SK-N-SH treated with all-trans-retinoic acid at 6 μM for 48 hours (cell line): ENCODE measurements at regions not wholly inside any gene's neighbourhood (a gene's known extent, or its start where the extent isn't known, plus 50 kb on each side); places are given as distances from the start of the nearest gene placed in this dataset.
"Not testable (repeated sequence)": the region's sequence is repeated elsewhere in the genome, so short reads cannot be mapped to it uniquely, and the experiment has no call there.

Source experiments
- ATAC-seq: fragments of 200-7000 bp; cut with Tn5 transposase; 3 replicates; pipeline ENCODE4 v1.9.1; 2020; ENCODE audit warnings: mild to moderate bottlenecking, moderate library complexity
- TCF4 ChIP-seq: fragments of 250-450 bp; sonication (Bioruptor Pico); IDR thresholded peaks from 2 replicates; pipeline ENCODE4 v1.8.0; 2021; ENCODE audit warnings: mild to moderate bottlenecking, moderate library complexity, borderline replicate concordance
- ZC3H10 ChIP-seq: fragments of 250-450 bp; sonication (Bioruptor Pico); IDR thresholded peaks from 2 replicates; pipeline ENCODE4 v1.5.1; 2021; ENCODE audit warnings: mild to moderate bottlenecking, moderate library complexity

DNA sequence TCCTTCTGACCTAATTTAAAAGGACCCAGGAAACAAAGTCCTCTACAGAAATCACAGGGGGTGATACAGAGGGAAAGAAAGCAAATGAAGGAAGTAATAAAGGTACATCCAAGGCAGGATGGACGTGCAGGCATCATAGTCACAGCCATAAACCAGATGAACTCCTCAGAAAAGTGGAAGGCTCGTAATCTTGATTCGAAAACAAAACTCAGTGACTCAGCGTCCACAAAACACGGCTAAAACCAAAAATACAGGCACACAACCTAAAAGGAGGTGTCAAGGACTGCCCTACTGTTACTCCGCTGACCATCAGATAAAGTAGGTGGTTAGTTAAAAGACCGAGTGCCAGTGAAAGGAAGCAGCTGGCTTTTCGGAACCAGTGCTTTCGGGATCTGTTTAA lies 81.5 kb downstream of the TRIM69 start:
- ATAC-seq: not testable (repeated sequence)

DNA sequence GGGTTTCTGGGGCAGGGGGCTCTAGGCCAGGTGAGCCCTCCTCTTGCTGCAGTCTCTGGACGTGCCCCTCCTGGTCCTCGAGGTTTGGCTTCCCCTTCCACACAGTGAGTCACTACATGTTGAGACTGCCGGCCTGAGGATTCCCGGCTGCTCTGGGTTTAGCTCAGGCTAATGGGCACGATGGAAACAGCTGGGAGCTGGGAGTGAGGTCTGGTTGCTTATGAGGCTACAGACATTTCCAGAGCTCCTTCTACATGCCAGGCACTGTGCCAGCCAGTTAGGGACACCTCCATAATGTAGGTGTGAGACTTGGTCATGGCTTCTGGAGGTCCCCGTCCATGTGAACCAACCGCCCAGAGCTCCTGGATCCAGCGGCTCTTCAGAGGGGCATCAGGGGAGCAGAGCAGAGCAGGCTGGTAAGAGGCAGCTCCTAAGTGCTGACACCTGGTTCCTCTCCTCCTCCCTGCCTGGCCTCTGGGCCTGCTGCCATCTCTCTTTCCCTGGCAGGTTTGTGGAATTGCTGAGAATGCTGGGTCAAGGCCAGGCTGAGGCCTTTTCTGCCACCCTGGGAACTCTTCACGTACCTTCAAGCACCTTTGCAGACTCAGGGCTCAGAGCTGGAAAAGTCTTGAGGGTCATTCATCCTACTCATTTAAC lies 83.1 kb downstream of the TRIM69 start:
- not testable (repeated sequence) for ATAC-seq

DNA sequence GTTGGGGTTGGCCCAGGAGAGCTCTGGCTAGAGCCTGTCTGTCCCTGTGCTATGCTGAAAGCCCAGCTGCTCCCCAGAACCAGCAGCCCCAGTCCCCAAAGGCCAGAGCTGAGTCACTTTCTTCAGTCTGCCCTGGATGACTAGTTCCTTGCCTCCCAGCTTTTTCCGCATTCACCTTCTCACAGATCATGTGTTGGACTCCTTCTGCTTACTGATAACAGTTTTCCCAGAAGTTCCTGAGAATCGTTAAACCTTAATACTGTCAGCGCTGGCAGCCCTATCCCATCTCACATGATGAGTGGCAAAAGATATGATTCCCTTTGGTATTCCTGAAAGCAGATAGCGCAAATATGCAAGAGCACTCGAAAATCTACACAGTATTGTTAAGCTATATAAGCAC lies 84.2 kb downstream of the TRIM69 start:
- not testable (repeated sequence) for ATAC-seq

DNA sequence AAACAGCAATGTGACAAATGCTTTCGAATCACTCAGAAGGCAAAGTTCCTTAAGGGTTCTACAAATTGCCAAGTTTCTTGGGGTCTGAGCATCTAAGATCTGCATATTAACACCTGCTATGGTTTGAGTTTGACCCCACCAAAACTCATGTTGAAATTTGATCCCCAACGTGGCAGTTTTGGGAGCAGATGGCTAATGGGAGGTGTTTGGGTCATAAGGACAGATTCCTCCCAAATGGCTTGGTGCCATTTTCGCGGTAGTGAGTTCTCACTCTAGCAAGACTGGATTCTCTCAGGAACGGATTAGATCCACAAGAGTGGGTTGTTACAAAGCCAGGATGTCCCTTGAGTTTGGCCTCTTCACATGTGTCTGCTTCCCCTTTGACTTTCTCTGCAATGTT lies 84.6 kb downstream of the TRIM69 start:
- not testable (repeated sequence) for ATAC-seq

DNA sequence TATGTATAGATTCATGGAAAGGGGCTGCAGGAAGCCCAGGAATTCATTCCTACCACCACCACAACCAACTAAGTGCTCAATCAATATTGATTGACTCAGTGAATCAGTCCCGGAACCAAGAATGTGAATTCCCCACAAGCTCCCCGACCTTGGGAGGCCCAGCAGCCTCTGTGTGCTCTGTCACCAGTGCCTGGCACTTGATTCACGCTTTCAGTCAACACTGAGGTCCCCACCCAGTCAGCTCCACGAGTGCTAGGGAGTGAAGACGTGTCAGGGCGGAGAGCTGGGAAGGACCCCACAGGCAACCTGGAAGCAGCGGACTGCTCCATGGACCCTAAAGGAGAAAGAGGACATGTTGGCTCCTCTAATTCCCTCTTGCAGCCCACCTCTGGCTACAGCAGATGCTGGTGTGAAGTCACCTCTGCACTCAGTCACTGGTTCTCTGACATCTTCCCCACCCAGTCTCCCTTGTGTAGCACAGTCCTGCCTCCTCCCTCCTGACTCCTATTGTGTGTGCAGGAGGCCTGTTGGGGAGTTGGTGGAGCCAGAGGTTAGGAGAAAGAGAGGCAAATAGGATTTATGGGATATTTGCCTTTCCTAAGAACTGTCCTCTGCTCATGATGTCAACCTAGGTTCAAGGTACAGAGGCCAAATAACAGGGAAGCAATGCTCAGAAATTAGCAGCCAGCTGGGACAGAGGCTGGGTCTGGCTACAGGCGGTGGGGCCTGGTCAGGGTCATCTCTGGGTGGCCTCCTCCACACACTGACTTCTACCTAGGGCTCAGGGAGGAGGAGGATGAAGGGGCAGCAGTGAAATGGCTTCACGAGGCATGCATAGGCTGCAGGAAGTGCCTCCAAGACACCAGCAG lies 88.2 kb downstream of the TRIM69 start:
- ATAC-seq: not testable (repeated sequence)

DNA sequence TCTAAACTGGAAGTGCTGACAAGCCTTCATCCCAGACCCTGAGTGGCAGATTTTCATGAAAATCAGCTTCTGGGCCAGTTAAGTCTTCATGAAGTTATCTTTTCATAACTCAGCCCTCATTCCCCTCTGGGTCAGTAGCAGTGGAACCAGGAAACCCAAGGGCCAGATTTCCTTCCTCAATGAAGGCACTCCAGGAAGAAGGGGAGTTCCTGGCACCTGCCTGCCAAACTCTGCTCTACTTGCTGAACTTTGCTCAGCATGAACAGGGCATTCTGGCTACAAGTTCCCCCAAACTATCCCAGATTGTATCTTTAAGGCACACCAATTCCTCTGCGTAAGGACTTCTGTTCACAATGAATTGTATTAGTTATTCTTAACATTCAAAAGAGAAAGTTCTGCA lies 90.3 kb downstream of the TRIM69 start:
- ATAC-seq: not testable (repeated sequence)

DNA sequence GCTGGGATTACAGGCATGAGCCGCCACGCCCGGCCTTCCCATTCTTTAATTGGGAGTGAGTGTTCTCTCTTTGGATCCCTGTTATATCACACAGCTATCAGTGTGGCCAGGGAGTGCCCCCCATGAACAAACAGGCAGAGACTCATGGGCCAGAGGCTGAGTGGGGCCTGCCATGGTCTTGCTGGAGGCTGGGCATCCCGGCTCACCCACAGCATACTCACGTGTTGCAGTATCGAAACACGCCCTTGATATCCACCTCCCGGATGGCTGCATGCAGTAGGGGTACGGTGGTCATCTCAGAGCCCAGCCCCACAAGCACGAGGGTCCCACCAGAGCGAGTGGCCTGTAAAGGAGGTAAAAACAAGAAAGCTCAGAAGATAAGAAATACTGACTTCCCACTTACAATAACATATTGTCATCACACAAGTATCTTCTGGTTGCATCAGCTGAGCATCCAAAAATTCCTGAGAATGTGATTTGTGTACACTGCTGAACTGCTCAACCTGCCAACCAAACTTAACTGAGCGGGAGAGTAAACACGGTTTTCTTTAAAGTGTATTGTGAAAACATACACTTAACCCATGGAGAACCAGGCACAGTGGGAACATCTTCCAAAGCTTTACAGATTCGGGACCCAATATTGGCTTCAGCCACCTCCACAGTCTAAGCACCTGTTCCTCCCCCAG lies 92.0 kb downstream of the TRIM69 start:
- not testable (repeated sequence) for ATAC-seq

DNA sequence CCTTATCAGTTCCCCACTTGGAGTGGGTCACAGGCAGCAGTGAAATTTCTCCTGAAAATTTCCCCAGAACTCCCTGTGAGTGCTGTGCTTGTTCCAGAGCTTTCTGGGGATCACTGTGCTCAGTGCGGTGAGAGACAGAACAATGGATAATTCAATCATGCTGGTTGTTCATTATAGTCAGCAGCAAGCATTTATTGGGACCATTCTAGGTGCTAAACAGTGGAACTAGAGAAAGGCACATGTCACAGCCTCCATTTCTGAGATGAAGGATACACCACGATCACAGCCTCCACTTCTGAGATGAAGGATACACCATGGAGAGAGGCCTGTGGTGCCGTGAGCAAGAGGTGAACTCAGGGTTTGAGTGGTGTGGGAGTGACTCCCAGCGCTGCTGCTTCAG lies 92.8 kb downstream of the TRIM69 start:
- not testable (repeated sequence) for ATAC-seq

DNA sequence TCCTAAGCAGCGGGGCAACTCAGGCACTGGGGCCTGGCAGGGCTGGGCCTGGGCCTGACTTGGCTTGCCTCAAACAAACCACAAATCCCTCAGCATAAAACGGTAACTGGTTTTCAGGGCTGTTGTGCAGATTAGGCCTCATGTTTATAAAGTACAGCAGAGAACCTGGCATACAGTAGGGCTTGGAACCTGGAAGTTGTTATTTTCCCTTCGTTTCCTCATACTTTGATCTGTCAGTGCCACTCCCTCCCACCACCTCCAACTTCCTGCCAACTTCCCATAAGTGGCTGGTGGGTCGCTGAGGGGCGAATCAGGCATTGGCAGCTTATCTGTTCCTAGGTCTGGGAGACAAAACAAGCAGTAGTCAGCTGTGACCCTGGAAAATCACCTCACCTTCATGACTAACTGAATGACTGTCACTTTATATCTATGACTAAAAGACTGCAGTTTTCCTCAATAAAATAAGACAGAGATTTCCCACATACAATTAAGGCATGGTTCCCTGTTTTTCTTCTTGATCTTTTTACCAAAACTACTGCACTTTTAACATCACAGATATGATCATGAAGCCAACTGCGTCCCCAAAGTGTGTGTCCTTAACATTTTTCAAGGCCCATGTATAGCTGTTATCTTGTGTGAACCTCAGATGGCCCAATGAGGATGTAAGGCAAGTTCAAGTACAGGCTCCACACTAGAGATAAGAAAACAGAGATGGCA lies 94.5 kb downstream of the TRIM69 start:
- not testable (repeated sequence) for ATAC-seq

DNA sequence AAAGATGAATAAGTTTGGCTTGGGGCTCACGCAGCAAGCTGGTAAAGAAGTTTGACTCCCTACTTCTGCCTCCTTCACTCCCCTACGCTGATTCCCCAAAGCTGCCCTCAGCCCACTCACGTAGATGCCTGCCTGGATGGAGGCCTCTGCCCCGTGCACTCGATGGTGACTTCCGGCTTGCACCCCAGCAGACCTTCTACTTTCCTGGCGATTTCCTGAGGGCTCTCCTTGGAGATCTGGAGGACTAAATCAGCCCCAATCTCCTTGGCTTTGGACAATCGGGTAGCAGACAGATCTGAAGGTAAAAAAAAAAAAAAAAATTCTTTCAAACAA lies 95.0 kb downstream of the TRIM69 start:
- not testable (repeated sequence) for ATAC-seq

DNA sequence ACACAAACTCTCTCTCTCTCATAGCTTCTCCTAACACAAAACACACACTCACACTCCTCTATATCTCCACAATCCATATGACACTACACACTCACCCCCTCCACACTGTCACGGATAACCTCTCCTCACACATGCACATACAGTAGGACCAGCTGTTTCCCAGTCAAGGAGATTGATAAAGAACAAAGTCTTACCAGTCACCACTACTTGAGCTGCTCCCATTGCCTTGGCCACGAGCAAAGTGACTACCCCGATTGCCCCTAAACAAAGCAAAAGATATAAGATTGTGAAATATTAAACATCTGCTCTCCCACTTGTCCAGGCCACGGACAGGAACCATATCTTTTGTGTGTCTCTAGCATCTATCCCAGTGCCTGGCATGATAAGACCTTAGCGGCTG lies 95.8 kb downstream of the TRIM69 start:
- ATAC-seq: not testable (repeated sequence)

DNA sequence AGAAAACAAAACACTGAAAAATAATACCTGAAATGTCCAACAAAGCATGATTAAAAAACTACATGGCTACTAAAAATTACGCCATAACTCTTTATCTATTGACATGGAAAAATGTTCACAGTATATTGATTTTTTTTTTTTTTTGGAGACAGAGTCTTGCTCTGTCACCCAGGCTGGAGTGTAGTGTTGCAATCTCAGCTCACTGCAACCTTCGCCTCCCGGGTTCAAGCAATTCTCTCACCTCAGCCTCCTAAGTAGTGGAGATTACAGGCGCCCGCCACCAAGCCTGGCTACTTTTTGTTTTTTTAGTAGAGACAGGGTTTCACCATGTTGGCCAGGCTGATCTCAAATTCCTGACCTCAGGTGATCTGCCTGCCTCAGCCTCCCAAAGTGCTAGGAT lies 96.8 kb downstream of the TRIM69 start:
- ATAC-seq: not testable (repeated sequence)

DNA sequence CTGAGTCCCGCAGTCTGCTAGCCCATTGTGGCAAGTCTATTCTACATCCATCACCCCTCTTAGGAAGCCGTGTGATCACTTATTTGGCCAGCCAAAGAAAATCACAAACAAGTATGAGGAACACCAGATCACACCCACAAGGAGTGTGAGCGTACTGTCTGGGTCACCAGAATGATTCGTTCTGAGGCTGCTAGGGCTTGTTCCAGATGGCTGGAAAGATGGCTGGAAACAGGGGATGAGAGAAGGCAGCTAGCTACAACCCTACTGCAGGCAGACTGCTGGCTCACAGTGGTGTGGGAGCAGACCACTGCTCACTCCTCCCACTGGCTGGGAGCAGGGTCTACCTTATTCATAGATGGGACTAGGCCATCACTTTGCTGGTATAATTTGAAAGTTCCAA lies 97.4 kb downstream of the TRIM69 start:
- ATAC-seq: not testable (repeated sequence)

DNA sequence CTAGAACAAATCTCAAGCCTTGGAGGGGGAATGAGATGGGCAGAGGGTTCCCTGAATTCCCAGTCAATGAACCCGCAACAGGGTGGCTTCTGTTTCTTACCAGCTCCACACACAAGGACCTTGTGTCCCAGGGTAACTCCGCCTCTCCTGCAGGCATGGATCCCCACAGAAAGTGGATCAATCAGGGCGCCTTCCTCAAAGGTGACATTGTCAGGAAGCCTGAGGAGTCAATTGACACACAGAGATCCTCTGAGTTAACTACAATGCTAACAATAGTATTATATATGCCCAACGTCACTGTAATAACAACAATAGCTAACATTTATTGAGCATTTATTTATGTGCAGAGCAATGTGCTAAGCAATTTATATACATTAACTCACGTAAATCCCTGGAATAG lies 98.8 kb downstream of the TRIM69 start:
- ATAC-seq: not testable (repeated sequence)

DNA sequence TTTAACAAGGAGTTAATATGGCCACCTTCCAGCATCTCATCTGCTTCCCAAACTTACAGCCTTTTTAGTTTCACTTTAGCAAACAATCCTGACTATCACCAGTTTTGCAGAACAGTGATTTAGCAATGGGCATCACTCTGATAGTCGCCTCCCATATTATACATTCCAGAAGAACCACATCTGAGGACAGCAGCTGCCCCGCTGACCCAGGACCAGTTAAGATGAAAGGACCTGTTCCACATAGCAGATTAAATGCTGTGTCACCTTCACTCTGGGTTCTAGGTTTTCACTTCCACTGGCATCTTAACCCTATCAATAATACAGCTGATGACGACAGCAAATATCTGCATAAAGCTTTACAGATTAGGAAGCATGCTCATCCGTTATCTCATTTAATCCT lies 99.8 kb downstream of the TRIM69 start:
- no peak for TF ChIP-seq TCF4
- no peak for TF ChIP-seq ZC3H10 (CRISPR knock-in tag)
- no peak for ATAC-seq

DNA sequence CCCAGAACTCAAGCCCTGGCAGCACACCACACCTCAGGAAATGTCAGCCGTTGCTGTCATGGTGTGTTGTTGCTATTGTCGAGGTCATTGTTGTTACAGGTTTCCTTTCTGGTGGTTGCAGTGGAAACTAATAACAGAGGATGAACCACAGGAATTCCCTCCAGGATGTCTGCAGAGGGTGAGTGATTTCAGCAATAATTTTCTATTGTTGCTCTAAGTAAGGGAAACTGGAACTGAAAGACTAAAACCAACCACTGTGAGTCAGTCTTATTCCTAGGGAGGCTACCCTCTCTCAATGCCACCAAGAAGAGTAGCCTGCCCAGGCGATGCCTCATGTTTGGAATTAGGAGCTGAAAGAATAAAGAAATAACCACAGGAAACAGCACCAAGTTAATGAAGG lies 102.6 kb downstream of the TRIM69 start:
- ATAC-seq: not testable (repeated sequence)

DNA sequence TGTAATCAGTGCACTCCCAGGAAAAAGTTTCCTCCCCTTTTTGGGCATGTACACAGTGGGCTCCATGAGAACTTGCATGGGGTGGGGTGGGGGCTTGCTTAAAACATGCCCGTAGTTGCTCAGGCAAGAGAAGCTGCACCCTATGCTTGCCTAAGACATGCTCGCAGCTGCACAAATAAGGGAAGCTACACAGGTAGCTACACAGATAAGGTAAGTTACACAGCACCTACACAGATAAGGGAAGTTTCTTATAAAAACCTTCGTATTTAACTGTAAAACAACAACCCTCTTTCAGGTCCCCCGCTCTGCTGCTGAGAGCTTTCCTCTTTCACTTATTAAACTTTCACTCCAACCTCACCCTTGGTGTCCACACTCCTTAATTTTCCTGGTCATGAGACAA lies 105.4 kb downstream of the TRIM69 start:
- not testable (repeated sequence) for ATAC-seq

DNA sequence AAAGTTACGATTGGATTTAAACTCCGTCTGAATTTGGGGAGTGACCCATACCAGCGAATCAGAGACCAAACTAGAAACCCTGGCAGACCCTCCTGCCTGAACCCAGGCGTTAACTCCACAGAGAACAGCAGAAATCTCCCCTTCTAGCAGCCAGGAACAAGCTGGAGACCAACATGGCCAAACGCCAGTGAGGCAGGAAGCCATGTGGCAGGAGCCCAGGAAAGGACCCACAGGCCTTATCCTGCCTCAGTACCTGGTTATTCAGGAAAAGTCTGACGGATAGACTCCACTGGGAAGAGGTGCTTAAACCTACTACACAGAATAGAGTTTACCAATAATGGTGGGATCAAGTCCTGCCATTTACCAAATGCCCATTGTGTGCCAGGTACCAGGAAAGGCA lies 106.6 kb downstream of the TRIM69 start:
- ATAC-seq: not testable (repeated sequence)

DNA sequence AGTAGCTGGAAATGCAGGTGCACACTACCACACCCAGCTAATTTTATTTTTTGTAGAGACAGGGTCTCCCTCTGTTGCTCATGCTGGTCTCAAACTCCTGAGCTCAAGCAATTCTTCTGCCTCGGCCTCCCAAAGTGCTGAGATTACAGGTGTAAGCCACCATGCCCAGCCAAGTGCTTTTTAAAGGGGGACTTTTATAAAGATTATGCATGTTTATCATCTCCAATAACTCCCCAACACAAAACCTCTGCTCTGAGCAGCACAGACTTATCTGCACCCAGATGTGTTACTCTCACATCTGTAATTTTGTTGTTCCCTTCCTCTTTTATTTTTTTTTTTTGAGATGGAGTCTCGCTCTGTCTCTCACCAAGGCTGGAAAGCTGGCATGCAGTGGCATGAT lies 108.6 kb downstream of the TRIM69 start:
- not testable (repeated sequence) for ATAC-seq

DNA sequence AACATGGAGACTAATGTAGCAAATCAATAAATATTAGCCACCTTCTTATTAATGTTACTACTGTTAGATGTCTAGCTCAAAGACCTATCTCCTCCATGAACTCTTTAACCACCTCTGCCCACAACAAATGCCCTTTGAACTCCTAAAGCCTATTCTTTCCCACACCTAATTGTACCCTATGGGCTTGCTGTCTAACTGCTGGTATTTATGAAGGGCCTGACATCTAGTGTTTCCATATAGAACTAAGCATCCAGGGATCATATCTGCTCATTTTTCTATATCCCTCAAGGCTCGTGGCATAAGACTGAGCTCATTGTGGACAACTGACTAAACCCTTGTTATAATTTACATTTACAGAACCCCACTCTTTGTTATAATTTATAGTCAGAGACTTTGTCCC lies 109.8 kb downstream of the TRIM69 start:
- ATAC-seq: not testable (repeated sequence)

DNA sequence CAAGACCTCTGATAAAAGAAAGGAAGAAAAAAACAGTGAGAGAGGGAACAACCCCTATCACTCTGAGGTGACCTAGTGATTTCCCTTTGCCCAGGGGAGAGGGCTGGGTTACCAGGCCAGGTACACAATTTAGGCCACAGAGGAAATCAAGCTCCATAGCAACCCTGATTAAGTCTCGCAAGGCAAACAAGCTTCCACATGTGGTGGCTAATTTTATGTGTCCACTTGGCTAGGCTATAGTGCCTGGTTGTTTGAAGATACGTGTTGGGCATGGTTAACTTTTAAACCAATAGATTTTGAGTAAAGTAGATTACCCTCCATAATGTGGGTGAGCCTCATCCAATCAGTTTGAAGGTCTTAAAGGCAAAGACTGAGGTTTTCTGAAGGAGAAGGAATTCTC lies 108.9 kb upstream of the TERB2 start:
- ATAC-seq: not testable (repeated sequence)

DNA sequence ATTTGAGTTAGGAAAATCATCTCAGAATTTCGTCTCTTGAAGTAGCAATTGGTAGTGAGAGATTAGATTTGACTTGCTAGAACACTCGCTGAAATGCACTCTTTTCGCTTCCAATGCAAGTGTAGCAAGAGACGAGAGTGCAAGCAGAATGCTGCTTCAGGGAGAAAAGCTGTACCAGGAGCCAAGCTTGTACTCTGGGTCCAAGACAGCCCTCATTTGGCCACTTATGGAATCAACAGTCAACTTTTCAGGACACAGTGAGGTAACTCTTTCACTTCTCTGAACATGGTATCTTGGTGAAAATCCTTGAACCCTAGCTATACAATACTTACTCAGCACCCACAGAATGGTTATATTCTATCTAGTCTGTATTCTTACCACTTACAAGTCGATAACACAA lies 107.6 kb upstream of the TERB2 start:
- ATAC-seq: not testable (repeated sequence)
